PC-9 (cell line): ENCODE measurements at regions not wholly inside any gene's neighbourhood (a gene's known extent, or its start where the extent isn't known, plus 50 kb on each side); places are given as distances from the start of the nearest gene placed in this dataset.

Experiments
- BruUV-seq: library from RNA; stranded (reverse); fragments of 400-500 nt; replicated peaks from 2 replicates; lab custom pipeline; 2021; lab: Mats Ljungman, UMichigan
- CTCF ChIA-PET: fragments of 300-600 bp; sonication (Branson Sonifier 250); formaldehyde crosslinking; loops from one replicate; lab custom pipeline; 2022; ENCODE audit warnings: antibody characterized with exemption; lab: Charles Lee
- POLR2A ChIA-PET: fragments of 300-600 bp; sonication (Branson Sonifier 250); formaldehyde crosslinking; loops from one replicate; lab custom pipeline; 2022; ENCODE audit warnings: antibody characterized with exemption; ENCODE audit not compliant: unreplicated experiment; lab: Charles Lee
- DNase-seq, 2 experiments: peaks; one replicate each; pipeline versions ENCODE4 v3.0.0 to v3.0.0-alpha.2; 2015 to 2022; ENCODE audit warnings: mixed read lengths in 1 of 2
- H2AFZ ChIP-seq: fragments of 200-600 bp; sonication (generic); 2 replicates; pipeline ENCODE4 v1.8.1; 2017; ENCODE audit warnings: antibody characterized with exemption
- H3F3A ChIP-seq: fragments of 200-600 bp; sonication (generic); 2 replicates; pipeline ENCODE4 v1.8.1; 2017; ENCODE audit warnings: antibody characterized with exemption, mild to moderate bottlenecking, low read depth; ENCODE audit not compliant: insufficient read depth
- H3K27ac ChIP-seq: fragments of 200-600 bp; sonication (generic); 2 replicates; pipeline ENCODE4 v1.6.1; 2016; ENCODE audit warnings: mixed run types
- H3K27me3 ChIP-seq: fragments of 200-600 bp; sonication (generic); 2 replicates; pipeline ENCODE4 v1.6.1; 2016; ENCODE audit warnings: low read depth, mixed run types; ENCODE audit not compliant: insufficient read depth
- H3K36me3 ChIP-seq: fragments of 200-600 bp; sonication (generic); 2 replicates; pipeline ENCODE4 v1.6.1; 2016; ENCODE audit warnings: low read depth, mixed run types
- H3K4me1 ChIP-seq: fragments of 200-600 bp; sonication (generic); replicated peaks from 2 replicates; pipeline ENCODE4 v1.6.1; 2016; ENCODE audit warnings: mixed run types; ENCODE audit not compliant: insufficient read depth
- H3K4me2 ChIP-seq: fragments of 200-600 bp; sonication (generic); 2 replicates; pipeline ENCODE4 v1.6.1; 2017; ENCODE audit warnings: mixed run types
- H3K4me3 ChIP-seq: fragments of 200-600 bp; sonication (generic); 2 replicates; pipeline ENCODE4 v1.6.1; 2016; ENCODE audit warnings: mixed run types
- H3K79me2 ChIP-seq: fragments of 200-600 bp; sonication (generic); 2 replicates; pipeline ENCODE4 v1.6.1; 2017; ENCODE audit warnings: low read depth, mixed run types
- H3K9me2 ChIP-seq: fragments of 200-600 bp; sonication (generic); 2 replicates; pipeline ENCODE4 v1.8.1; 2017; ENCODE audit warnings: mild to moderate bottlenecking; ENCODE audit not compliant: insufficient read depth
- H3K9me3 ChIP-seq: fragments of 200-600 bp; sonication (generic); 2 replicates; pipeline ENCODE4 v1.8.1; 2016; ENCODE audit warnings: low read depth; ENCODE audit not compliant: insufficient read depth
- H4K20me1 ChIP-seq: fragments of 200-600 bp; sonication (generic); 2 replicates; pipeline ENCODE4 v1.8.1; 2017; ENCODE audit not compliant: insufficient read depth
- EZH2 ChIP-seq: fragments of 200-600 bp; sonication (generic); IDR thresholded peaks from 2 replicates; pipeline ENCODE4 v1.8.0; 2017; ENCODE audit warnings: antibody characterized with exemption, low read depth
- intact Hi-C: fragments of 100-400 bp; cut with micrococcal nuclease; formaldehyde crosslinking; loops from one replicate; pipeline ENCODE4 v1.10.0; 2022; ENCODE audit not compliant: unreplicated experiment
- TF ChIP-seq, protein P1 (sequence below): fragments of 200-600 bp; sonication (generic); conservative IDR thresholded peaks from 2 replicates; pipeline ENCODE4 v1.6.1; 2017; ENCODE audit warnings: mixed run types, antibody characterized with exemption, mild to moderate bottlenecking, moderate library complexity

DNA sequence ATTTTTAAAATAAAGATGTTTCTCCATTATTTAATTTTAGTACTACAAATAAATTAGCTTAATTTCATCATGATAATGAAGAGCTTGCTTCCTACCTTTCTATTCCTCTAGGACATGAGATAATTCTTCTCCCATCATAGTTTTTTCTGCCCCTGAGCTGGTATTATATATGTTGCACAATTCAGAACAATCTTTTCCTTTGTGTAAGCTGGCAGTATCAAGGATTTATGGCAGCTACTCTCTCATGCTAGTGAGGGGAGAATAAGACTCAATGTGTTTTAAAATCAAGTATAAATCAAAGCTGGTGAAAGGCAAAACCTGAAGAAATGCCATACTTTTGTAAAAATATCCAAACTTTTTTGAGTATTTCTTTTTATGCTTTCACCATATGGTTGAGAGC lies 1405.3 kb downstream of the SI start:
- Histone ChIP-seq H4K20me1 (no peaks in the 10 kb centered on the region), H3K27ac (no peak overlapping the region), H3F3A (no peaks in the 10 kb centered on the region), H3K36me3 (no peaks in the 10 kb centered on the region), H2AFZ (no peak overlapping the region), H3K4me1 (no peaks in the 10 kb centered on the region), H3K79me2 (no peaks in the 10 kb centered on the region), H3K9me3 (no peaks in the 10 kb centered on the region; the same call in 1 of the 2 replicates), H3K4me3 (no peak overlapping the region), H3K4me2 (no peak overlapping the region), H3K27me3 (no peaks in the 10 kb centered on the region), H3K9me2 (no peaks in the 10 kb centered on the region)
- no TSS peak for BruUV-seq
- intact Hi-C loops = no loop called here
- ChIA-PET CTCF (no interaction called here), POLR2A (no interaction called here)
- no peak for DNase-seq
- no peak for TF ChIP-seq EZH2
- TF ChIP-seq, protein P1, sequence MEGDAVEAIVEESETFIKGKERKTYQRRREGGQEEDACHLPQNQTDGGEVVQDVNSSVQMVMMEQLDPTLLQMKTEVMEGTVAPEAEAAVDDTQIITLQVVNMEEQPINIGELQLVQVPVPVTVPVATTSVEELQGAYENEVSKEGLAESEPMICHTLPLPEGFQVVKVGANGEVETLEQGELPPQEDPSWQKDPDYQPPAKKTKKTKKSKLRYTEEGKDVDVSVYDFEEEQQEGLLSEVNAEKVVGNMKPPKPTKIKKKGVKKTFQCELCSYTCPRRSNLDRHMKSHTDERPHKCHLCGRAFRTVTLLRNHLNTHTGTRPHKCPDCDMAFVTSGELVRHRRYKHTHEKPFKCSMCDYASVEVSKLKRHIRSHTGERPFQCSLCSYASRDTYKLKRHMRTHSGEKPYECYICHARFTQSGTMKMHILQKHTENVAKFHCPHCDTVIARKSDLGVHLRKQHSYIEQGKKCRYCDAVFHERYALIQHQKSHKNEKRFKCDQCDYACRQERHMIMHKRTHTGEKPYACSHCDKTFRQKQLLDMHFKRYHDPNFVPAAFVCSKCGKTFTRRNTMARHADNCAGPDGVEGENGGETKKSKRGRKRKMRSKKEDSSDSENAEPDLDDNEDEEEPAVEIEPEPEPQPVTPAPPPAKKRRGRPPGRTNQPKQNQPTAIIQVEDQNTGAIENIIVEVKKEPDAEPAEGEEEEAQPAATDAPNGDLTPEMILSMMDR = no peak

DNA sequence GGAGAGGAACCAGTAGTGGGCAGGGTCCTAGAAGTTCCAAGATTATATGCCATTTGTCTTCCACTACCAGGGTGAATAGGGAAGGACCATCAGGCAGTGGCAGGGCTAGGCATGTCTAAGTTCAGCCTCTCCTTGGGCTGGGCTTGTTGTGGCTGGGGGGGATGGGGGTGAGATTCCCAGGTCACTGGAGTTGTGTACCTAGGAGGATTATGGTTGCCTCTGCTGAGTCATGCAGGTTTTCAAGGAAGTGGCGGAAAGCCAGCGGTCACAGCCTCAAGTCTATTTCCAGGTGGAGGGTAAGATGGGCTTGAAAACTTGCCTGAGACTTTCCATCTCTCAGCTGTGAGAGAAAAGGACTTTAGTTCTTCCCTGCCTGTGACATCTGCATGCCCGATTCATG lies 1407.1 kb downstream of the SI start:
- no peak overlapping the region for H3K4me3 ChIP-seq
- H3F3A ChIP-seq = no peaks in the 10 kb centered on the region
- H2AFZ ChIP-seq = peak overlapping the region; percentile 46; the same call in 1 of the 2 replicates
- intact Hi-C loops = loop anchor here (1.0 kb wide), 1 partner anchor 27 kb away; no protein-coding TSS in a partner anchor
- no peaks in the 10 kb centered on the region; the same call in 1 of the 2 replicates for H3K9me3 ChIP-seq
- H3K36me3 ChIP-seq = no peaks in the 10 kb centered on the region
- ChIA-PET CTCF (no interaction called here), POLR2A (no interaction called here)
- no peaks in the 10 kb centered on the region for H3K4me1 ChIP-seq
- H3K27ac ChIP-seq = no peak overlapping the region
- no peak for TF ChIP-seq EZH2
- TF ChIP-seq, protein P1 = no peak
- H3K4me2 ChIP-seq = no peak overlapping the region
- DNase-seq = peak in 1 of 2 experiments; percentile 29
- H3K27me3 ChIP-seq = no peaks in the 10 kb centered on the region
- H4K20me1 ChIP-seq = no peaks in the 10 kb centered on the region
- H3K9me2 ChIP-seq = no peaks in the 10 kb centered on the region
- no TSS peak for BruUV-seq
- no peaks in the 10 kb centered on the region for H3K79me2 ChIP-seq

DNA sequence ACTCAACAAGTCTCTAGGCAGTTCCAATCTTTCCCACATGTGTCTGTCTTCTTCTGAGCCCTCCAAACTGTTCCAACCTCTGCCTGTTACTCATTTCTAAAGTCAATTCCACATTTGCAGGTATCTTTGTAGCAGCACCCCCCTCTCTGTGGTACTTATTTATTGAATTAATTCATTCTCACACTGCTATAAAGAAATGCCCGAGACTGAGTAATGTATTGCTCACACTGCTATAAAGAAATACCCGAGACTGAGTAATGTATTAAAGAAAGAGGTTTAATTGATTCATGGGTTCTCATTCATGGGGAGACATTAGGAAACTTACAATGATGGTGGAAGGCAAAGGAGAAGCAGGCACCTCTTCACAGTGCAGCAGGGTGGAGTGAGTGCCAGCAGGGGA lies 1413.8 kb downstream of the SI start:
- intact Hi-C loops = no loop called here
- no peaks in the 10 kb centered on the region for H3K36me3 ChIP-seq
- BruUV-seq = no TSS peak
- TF ChIP-seq, protein P1 = no peak
- TF ChIP-seq EZH2 = no peak
- ChIA-PET POLR2A (no interaction called here), CTCF (no interaction called here)
- no peak overlapping the region for H3K27ac ChIP-seq
- H3K9me3 ChIP-seq = no peaks in the 10 kb centered on the region
- H3F3A ChIP-seq = no peaks in the 10 kb centered on the region
- no peaks in the 10 kb centered on the region for H3K4me1 ChIP-seq
- H3K27me3 ChIP-seq = no peaks in the 10 kb centered on the region
- H2AFZ ChIP-seq = no peak overlapping the region
- no peaks in the 10 kb centered on the region; the same call in 1 of the 2 replicates for H3K9me2 ChIP-seq
- H3K79me2 ChIP-seq = no peaks in the 10 kb centered on the region
- no peaks in the 10 kb centered on the region for H4K20me1 ChIP-seq
- no peak for DNase-seq
- H3K4me2 ChIP-seq = no peak overlapping the region
- no peak overlapping the region for H3K4me3 ChIP-seq
